Mammary epithelial cell (primary cell): ENCODE measurements at regions not wholly inside any gene's neighbourhood (a gene's known extent, or its start where the extent isn't known, plus 50 kb on each side); places are given as distances from the start of the nearest gene placed in this dataset.

Source experiments
- EZH2 ChIP-seq: IDR thresholded peaks from 2 replicates; pipeline ENCODE4 v1.6.1; 2012; ENCODE audit warnings: low read length, inconsistent platforms, borderline replicate concordance
- TF ChIP-seq, protein P1 (sequence below), 2 donors: IDR thresholded peaks in 1 of 2; conservative IDR thresholded peaks in 1 of 2; 2 replicates each; pipeline ENCODE4 v1.5.1; 2011 to 2012; ENCODE audit warnings: inconsistent platforms in 2 of 2, low read length in 2 of 2, mild to moderate bottlenecking in 2 of 2, control low read depth in 1 of 2, low read depth in 1 of 2; ENCODE audit not compliant: insufficient read depth in 1 of 2; ENCODE audit errors: extremely low read depth in 1 of 2

DNA sequence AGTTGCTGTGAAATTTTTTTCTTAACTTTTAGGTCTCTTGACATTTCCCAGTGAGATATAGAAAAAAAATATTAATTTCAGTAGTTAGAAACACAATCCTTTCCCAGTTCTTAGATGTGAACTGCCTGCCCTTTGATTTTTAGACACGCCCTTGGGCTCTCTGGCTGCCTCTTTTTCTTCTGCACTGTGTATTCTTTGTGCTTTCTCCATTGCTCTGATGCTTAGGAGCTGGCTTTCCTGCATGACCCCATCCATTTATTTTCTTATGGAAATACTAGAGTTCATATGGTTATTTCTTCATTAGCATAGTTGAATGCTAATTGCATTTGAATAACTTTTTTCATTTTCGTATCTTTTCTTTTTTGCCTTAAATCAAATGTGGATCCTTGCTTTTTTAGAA is 224.9 kb upstream of the SMIM31 start:
- TF ChIP-seq, protein P1, sequence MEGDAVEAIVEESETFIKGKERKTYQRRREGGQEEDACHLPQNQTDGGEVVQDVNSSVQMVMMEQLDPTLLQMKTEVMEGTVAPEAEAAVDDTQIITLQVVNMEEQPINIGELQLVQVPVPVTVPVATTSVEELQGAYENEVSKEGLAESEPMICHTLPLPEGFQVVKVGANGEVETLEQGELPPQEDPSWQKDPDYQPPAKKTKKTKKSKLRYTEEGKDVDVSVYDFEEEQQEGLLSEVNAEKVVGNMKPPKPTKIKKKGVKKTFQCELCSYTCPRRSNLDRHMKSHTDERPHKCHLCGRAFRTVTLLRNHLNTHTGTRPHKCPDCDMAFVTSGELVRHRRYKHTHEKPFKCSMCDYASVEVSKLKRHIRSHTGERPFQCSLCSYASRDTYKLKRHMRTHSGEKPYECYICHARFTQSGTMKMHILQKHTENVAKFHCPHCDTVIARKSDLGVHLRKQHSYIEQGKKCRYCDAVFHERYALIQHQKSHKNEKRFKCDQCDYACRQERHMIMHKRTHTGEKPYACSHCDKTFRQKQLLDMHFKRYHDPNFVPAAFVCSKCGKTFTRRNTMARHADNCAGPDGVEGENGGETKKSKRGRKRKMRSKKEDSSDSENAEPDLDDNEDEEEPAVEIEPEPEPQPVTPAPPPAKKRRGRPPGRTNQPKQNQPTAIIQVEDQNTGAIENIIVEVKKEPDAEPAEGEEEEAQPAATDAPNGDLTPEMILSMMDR (conservative IDR thresholded peaks at IDR 0.05 in 1 of 2, IDR thresholded peaks at IDR 0.05 in 1 of 2; ENCODE audit: extremely low read depth in 1 of 2, insufficient read depth in 1 of 2, low read depth in 1 of 2, low read length in 2 of 2) = no peak
- TF ChIP-seq EZH2 = no peak
